MCF 10A (cell line): ENCODE measurements at regions not wholly inside any gene's neighbourhood (a gene's known extent, or its start where the extent isn't known, plus 50 kb on each side); places are given as distances from the start of the nearest gene placed in this dataset.
A peak's percentile ranks its signal among the peaks of the same experiment; 100 is the strongest.
"Not testable (repeated sequence)": the region's sequence is repeated elsewhere in the genome, so short reads cannot be mapped to it uniquely, and the experiment has no call there.

Experiments
- BruUV-seq: library from RNA; stranded (reverse); fragments of 400-500 nt; replicated peaks from 2 replicates; lab custom pipeline; 2021; lab: Mats Ljungman, UMichigan
- CTCF ChIA-PET: fragments of 300-600 bp; sonication (Branson Sonifier 250); formaldehyde crosslinking; extraction: SDS; loops from one replicate; lab custom pipeline; 2021; ENCODE audit warnings: antibody characterized with exemption, inconsistent platforms; lab: Yijun Ruan, JAX
- POLR2A ChIA-PET: fragments of 300-600, 350-650 bp; sonication (Branson Sonifier 250); formaldehyde crosslinking; extraction: SDS; loops from one replicate; lab custom pipeline; 2020; ENCODE audit warnings: antibody characterized with exemption, inconsistent platforms; lab: Yijun Ruan, JAX
- DNase-seq: peaks from one replicate; pipeline ENCODE4 v3.0.0-alpha.2; 2018; ENCODE audit not compliant: unreplicated experiment
- H3K27ac Mint-ChIP-seq: one replicate; pipeline ENCODE4 v1.8.0; 2022; ENCODE audit warnings: mild to moderate bottlenecking, low read depth, mixed read lengths; ENCODE audit not compliant: unreplicated experiment
- H3K27me3 Mint-ChIP-seq: one replicate; pipeline ENCODE4 v1.8.0; 2022; ENCODE audit warnings: mixed read lengths; ENCODE audit not compliant: insufficient read depth, unreplicated experiment
- H3K36me3 Mint-ChIP-seq: one replicate; pipeline ENCODE4 v1.8.0; 2022; ENCODE audit warnings: mild to moderate bottlenecking, moderate library complexity, mixed read lengths; ENCODE audit not compliant: insufficient read depth, unreplicated experiment
- H3K4me1 Mint-ChIP-seq: one replicate; pipeline ENCODE4 v1.8.0; 2022; ENCODE audit warnings: mixed read lengths; ENCODE audit not compliant: insufficient read depth, unreplicated experiment
- H3K4me3 Mint-ChIP-seq: one replicate; pipeline ENCODE4 v1.8.0; 2022; ENCODE audit warnings: mild to moderate bottlenecking, moderate library complexity, mixed read lengths; ENCODE audit not compliant: unreplicated experiment
- H3K9me3 Mint-ChIP-seq: one replicate; pipeline ENCODE4 v1.8.0; 2022; ENCODE audit warnings: mixed read lengths; ENCODE audit not compliant: unreplicated experiment
- CTCF ChIP-seq: fragments of 200-600 bp; IDR thresholded peaks from one replicate; pipeline ENCODE4 v1.8.0; 2022; ENCODE audit warnings: antibody characterized with exemption, mild to moderate bottlenecking; ENCODE audit not compliant: unreplicated experiment
- intact Hi-C: fragments of 100-400 bp; cut with micrococcal nuclease; formaldehyde crosslinking; loops from 2 replicates; pipeline ENCODE4 v1.14.1; 2022

GRCh38 chr4:106530821-106531220 is 162.2 kb upstream of the GIMD1 start:
- ChIA-PET CTCF (no interaction called here), POLR2A (no interaction called here)
- Mint-ChIP-seq H3K27me3 (no peaks in the 10 kb centered on the region), H3K4me3 (no peak overlapping the region), H3K4me1 (peaks cover 5% of the 10 kb centered on the region), H3K9me3 (no peaks in the 10 kb centered on the region), H3K27ac (no peak overlapping the region), H3K36me3 (no peaks in the 10 kb centered on the region)
- BruUV-seq = no TSS peak
- no peak for DNase-seq
- no peak for TF ChIP-seq CTCF
- intact Hi-C loops = no loop called here

- H3K9me3 Mint-ChIP-seq = no peaks in the 10 kb centered on the region
- no peak for TF ChIP-seq CTCF
- H3K27me3 Mint-ChIP-seq = no peaks in the 10 kb centered on the region
- DNase-seq = no peak
- H3K4me3 Mint-ChIP-seq = no peak overlapping the region
- intact Hi-C loops = no loop called here
- H3K27ac Mint-ChIP-seq = no peak overlapping the region
- BruUV-seq = no TSS peak
- H3K4me1 Mint-ChIP-seq = peaks cover 5% of the 10 kb centered on the region
- POLR2A ChIA-PET = no interaction called here
- H3K36me3 Mint-ChIP-seq = no peaks in the 10 kb centered on the region
- CTCF ChIA-PET = interaction anchor here (0.6 kb wide), 1 partner anchor 231 kb away, joined by 4 read pairs; no protein-coding TSS in a partner anchor
These were observed 161.4 kb upstream of the GIMD1 start for GRCh38 chr4:106530024-106530361.

GRCh38 chr4:106529348-106530023 is 160.9 kb upstream of the GIMD1 start:
- Mint-ChIP-seq H3K4me3 (no peak overlapping the region), H3K4me1 (peaks cover 5% of the 10 kb centered on the region), H3K36me3 (no peaks in the 10 kb centered on the region), H3K27me3 (no peaks in the 10 kb centered on the region), H3K9me3 (no peaks in the 10 kb centered on the region), H3K27ac (no peak overlapping the region)
- ChIA-PET CTCF (interaction anchor here (0.6 kb wide), 2 partner anchors 164 to 232 kb away, joined by 3 to 4 read pairs; no protein-coding TSS in a partner anchor), POLR2A (no interaction called here)
- BruUV-seq = no TSS peak
- peak; percentile 6 for DNase-seq
- no peak for TF ChIP-seq CTCF
- intact Hi-C loops = no loop called here

GRCh38 chr4:106527316-106527715 is 158.7 kb upstream of the GIMD1 start:
- no peak for DNase-seq
- no TSS peak for BruUV-seq
- ChIA-PET CTCF (no interaction called here), POLR2A (no interaction called here)
- intact Hi-C loops = no loop called here
- no peaks in the 10 kb centered on the region for H3K27me3 Mint-ChIP-seq
- H3K4me1 Mint-ChIP-seq = peaks cover 5% of the 10 kb centered on the region
- no peak overlapping the region for H3K27ac Mint-ChIP-seq
- H3K36me3 Mint-ChIP-seq = no peaks in the 10 kb centered on the region
- H3K9me3 Mint-ChIP-seq = no peaks in the 10 kb centered on the region
- no peak overlapping the region for H3K4me3 Mint-ChIP-seq
- no peak for TF ChIP-seq CTCF

GRCh38 chr4:106525425-106525824 is 156.8 kb upstream of the GIMD1 start:
- H3K27ac Mint-ChIP-seq, DNase-seq, H3K9me3 Mint-ChIP-seq, BruUV-seq, POLR2A ChIA-PET, CTCF ChIA-PET, H3K36me3 Mint-ChIP-seq, H3K27me3 Mint-ChIP-seq, H3K4me1 Mint-ChIP-seq, H3K4me3 Mint-ChIP-seq, intact Hi-C loops: not testable (repeated sequence)

GRCh38 chr4:106524772-106525171 is 156.2 kb upstream of the GIMD1 start:
- H3K27ac Mint-ChIP-seq, H3K4me3 Mint-ChIP-seq, H3K27me3 Mint-ChIP-seq, DNase-seq, BruUV-seq, POLR2A ChIA-PET, H3K9me3 Mint-ChIP-seq, intact Hi-C loops, H3K4me1 Mint-ChIP-seq, H3K36me3 Mint-ChIP-seq: not testable (repeated sequence)
- CTCF ChIA-PET = interaction anchor here (1.0 kb wide), 1 partner anchor 12 kb away, joined by 3 read pairs; no protein-coding TSS in a partner anchor
